GM23338 (cell line): ENCODE measurements at regions not wholly inside any gene's neighbourhood (a gene's known extent, or its start where the extent isn't known, plus 50 kb on each side); places are given as distances from the start of the nearest gene placed in this dataset.

Experiments
- CTCF ChIP-seq, 2 experiments: fragments of 200-600 bp in 1 of 2; sonication (generic) in 1 of 2; conservative IDR thresholded peaks; 2 replicates each; pipeline versions ENCODE4 v1.5.1 to v1.6.1; 2016 to 2017; ENCODE audit warnings: antibody characterized with exemption in 2 of 2, low read depth in 2 of 2, mild to moderate bottlenecking in 2 of 2, moderate library complexity in 1 of 2
- EZH2 ChIP-seq: fragments of 200-600 bp; sonication (generic); IDR thresholded peaks from one replicate; pipeline ENCODE4 v1.8.0; 2017; ENCODE audit warnings: antibody characterized with exemption, mild to moderate bottlenecking, low read depth; ENCODE audit not compliant: unreplicated experiment
- POLR2AphosphoS5 ChIP-seq: IDR thresholded peaks from 2 replicates; pipeline ENCODE4 v1.6.1; 2016; ENCODE audit warnings: antibody characterized with exemption, low read depth
- REST ChIP-seq: IDR thresholded peaks from one replicate; pipeline ENCODE4 v1.6.1; 2018; ENCODE audit warnings: antibody characterized with exemption; ENCODE audit not compliant: unreplicated experiment
- ZNF331 ChIP-seq: fragments of 250-450 bp; sonication (Bioruptor Pico); IDR thresholded peaks from 2 replicates; pipeline ENCODE4 v1.5.0; 2020; ENCODE audit warnings: low read depth, mild to moderate bottlenecking, moderate library complexity

- TF ChIP-seq ZNF331 (no peak), CTCF (conservative IDR thresholded peaks at IDR 0.05; ENCODE audit: low read depth in 2 of 2) (peak; percentile 26 to 48; a peak in 3 of 4 replicates), REST (no peak), POLR2AphosphoS5 (no peak), EZH2 (no peak)
These were observed 80.4 kb upstream of the LMCD1 start for GRCh38 chr3:8421267-8421666.
